GM23338 (cell line): ENCODE measurements at regions not wholly inside any gene's neighbourhood (a gene's known extent, or its start where the extent isn't known, plus 50 kb on each side); places are given as distances from the start of the nearest gene placed in this dataset.

Source experiments
- ATAC-seq: fragments of 200-7000 bp; cut with Tn5 transposase; 3 replicates; pipeline ENCODE4 v1.9.1; 2020
- DNase-seq: peaks from one replicate; pipeline ENCODE4 v3.0.0-alpha.2; 2015; ENCODE audit warnings: low spot score
- H2AFZ ChIP-seq: fragments of 200-600 bp; sonication (generic); 2 replicates; pipeline ENCODE4 v1.8.0; 2016; ENCODE audit warnings: antibody characterized with exemption, mild to moderate bottlenecking, moderate library complexity
- H3F3A ChIP-seq: fragments of 200-600 bp; sonication (generic); replicated peaks from 2 replicates; pipeline ENCODE4 v1.8.0; 2017; ENCODE audit warnings: antibody characterized with exemption, mixed run types, low read depth
- H3K27ac ChIP-seq: fragments of 200-600 bp; sonication (generic); 2 replicates; pipeline ENCODE4 v1.6.1; 2016; ENCODE audit warnings: low read depth
- H3K27me3 ChIP-seq: fragments of 200-600 bp; sonication (generic); 2 replicates; pipeline ENCODE4 v1.8.0; 2016; ENCODE audit warnings: mild to moderate bottlenecking, mixed run types, moderate library complexity; ENCODE audit not compliant: insufficient read depth
- H3K36me3 ChIP-seq: fragments of 200-600 bp; sonication (generic); 2 replicates; pipeline ENCODE4 v1.8.0; 2016; ENCODE audit warnings: mild to moderate bottlenecking; ENCODE audit not compliant: insufficient read depth
- H3K4me1 ChIP-seq: fragments of 200-600 bp; sonication (generic); 2 replicates; pipeline ENCODE4 v1.8.0; 2016; ENCODE audit warnings: mild to moderate bottlenecking, moderate library complexity; ENCODE audit not compliant: insufficient read depth
- H3K4me2 ChIP-seq: fragments of 200-600 bp; sonication (generic); 2 replicates; pipeline ENCODE4 v1.7.1; 2017; ENCODE audit warnings: mixed run types
- H3K4me3 ChIP-seq: fragments of 200-600 bp; sonication (generic); 2 replicates; pipeline ENCODE4 v1.6.1; 2016; ENCODE audit warnings: mixed run types
- H3K79me2 ChIP-seq: fragments of 200-600 bp; sonication (generic); replicated peaks from 2 replicates; pipeline ENCODE4 v1.8.0; 2017; ENCODE audit warnings: mild to moderate bottlenecking; ENCODE audit not compliant: insufficient read depth
- H3K9me2 ChIP-seq: fragments of 200-600 bp; sonication (generic); 2 replicates; pipeline ENCODE4 v1.8.0; 2017; ENCODE audit not compliant: insufficient read depth
- H4K20me1 ChIP-seq: fragments of 200-600 bp; sonication (generic); replicated peaks from 2 replicates; pipeline ENCODE4 v1.8.0; 2017; ENCODE audit warnings: mild to moderate bottlenecking; ENCODE audit not compliant: insufficient read depth
- H3K27ac Mint-ChIP-seq: 2 replicates; pipeline ENCODE4 v1.8.0; 2020; ENCODE audit warnings: inconsistent platforms, mild to moderate bottlenecking, moderate library complexity, mixed read lengths
- H3K27me3 Mint-ChIP-seq: 3 replicates; pipeline ENCODE4 v1.8.0; 2022; ENCODE audit warnings: low read depth, mild to moderate bottlenecking, moderate library complexity, mixed read lengths, inconsistent platforms; ENCODE audit not compliant: insufficient read depth, poor library complexity
- H3K36me3 Mint-ChIP-seq: 3 replicates; pipeline ENCODE4 v1.8.0; 2021; ENCODE audit warnings: low read depth, mild to moderate bottlenecking, inconsistent platforms, moderate library complexity, mixed read lengths
- H3K4me1 Mint-ChIP-seq: 3 replicates; pipeline ENCODE4 v1.8.0; 2020; ENCODE audit warnings: mild to moderate bottlenecking, inconsistent platforms, mixed read lengths
- H3K4me3 Mint-ChIP-seq: 3 replicates; pipeline ENCODE4 v1.8.0; 2021; ENCODE audit warnings: moderate library complexity, mild to moderate bottlenecking, inconsistent platforms, mixed read lengths
- H3K9me3 Mint-ChIP-seq: 3 replicates; pipeline ENCODE4 v1.8.0; 2020; ENCODE audit warnings: moderate library complexity, mild to moderate bottlenecking, inconsistent platforms, mixed read lengths
- CTCF ChIP-seq, 2 experiments: fragments of 200-600 bp in 1 of 2; sonication (generic) in 1 of 2; conservative IDR thresholded peaks; 2 replicates each; pipeline versions ENCODE4 v1.5.1 to v1.6.1; 2016 to 2017; ENCODE audit warnings: antibody characterized with exemption in 2 of 2, low read depth in 2 of 2, mild to moderate bottlenecking in 2 of 2, moderate library complexity in 1 of 2
- EZH2phosphoT487 ChIP-seq: fragments of 200-600 bp; sonication (generic); IDR thresholded peaks from one replicate; pipeline ENCODE4 v1.8.1; 2018; ENCODE audit warnings: antibody characterized with exemption; ENCODE audit not compliant: unreplicated experiment
- NANOG ChIP-seq: IDR thresholded peaks from 2 replicates; pipeline ENCODE4 v1.6.1; 2016; ENCODE audit warnings: antibody characterized with exemption, borderline replicate concordance
- REST ChIP-seq: IDR thresholded peaks from one replicate; pipeline ENCODE4 v1.6.1; 2018; ENCODE audit warnings: antibody characterized with exemption; ENCODE audit not compliant: unreplicated experiment
- ZNF114 ChIP-seq: fragments of 250-450 bp; sonication (Bioruptor Pico); IDR thresholded peaks from 2 replicates; pipeline ENCODE4 v1.5.0; 2020; ENCODE audit warnings: mild to moderate bottlenecking, moderate library complexity
- TF ChIP-seq, protein P1 (sequence below): fragments of 250-450 bp; sonication (Bioruptor Pico); IDR thresholded peaks from 2 replicates; pipeline ENCODE4 v1.5.0; 2020; ENCODE audit warnings: mild to moderate bottlenecking, moderate library complexity

- TF ChIP-seq, protein P1, sequence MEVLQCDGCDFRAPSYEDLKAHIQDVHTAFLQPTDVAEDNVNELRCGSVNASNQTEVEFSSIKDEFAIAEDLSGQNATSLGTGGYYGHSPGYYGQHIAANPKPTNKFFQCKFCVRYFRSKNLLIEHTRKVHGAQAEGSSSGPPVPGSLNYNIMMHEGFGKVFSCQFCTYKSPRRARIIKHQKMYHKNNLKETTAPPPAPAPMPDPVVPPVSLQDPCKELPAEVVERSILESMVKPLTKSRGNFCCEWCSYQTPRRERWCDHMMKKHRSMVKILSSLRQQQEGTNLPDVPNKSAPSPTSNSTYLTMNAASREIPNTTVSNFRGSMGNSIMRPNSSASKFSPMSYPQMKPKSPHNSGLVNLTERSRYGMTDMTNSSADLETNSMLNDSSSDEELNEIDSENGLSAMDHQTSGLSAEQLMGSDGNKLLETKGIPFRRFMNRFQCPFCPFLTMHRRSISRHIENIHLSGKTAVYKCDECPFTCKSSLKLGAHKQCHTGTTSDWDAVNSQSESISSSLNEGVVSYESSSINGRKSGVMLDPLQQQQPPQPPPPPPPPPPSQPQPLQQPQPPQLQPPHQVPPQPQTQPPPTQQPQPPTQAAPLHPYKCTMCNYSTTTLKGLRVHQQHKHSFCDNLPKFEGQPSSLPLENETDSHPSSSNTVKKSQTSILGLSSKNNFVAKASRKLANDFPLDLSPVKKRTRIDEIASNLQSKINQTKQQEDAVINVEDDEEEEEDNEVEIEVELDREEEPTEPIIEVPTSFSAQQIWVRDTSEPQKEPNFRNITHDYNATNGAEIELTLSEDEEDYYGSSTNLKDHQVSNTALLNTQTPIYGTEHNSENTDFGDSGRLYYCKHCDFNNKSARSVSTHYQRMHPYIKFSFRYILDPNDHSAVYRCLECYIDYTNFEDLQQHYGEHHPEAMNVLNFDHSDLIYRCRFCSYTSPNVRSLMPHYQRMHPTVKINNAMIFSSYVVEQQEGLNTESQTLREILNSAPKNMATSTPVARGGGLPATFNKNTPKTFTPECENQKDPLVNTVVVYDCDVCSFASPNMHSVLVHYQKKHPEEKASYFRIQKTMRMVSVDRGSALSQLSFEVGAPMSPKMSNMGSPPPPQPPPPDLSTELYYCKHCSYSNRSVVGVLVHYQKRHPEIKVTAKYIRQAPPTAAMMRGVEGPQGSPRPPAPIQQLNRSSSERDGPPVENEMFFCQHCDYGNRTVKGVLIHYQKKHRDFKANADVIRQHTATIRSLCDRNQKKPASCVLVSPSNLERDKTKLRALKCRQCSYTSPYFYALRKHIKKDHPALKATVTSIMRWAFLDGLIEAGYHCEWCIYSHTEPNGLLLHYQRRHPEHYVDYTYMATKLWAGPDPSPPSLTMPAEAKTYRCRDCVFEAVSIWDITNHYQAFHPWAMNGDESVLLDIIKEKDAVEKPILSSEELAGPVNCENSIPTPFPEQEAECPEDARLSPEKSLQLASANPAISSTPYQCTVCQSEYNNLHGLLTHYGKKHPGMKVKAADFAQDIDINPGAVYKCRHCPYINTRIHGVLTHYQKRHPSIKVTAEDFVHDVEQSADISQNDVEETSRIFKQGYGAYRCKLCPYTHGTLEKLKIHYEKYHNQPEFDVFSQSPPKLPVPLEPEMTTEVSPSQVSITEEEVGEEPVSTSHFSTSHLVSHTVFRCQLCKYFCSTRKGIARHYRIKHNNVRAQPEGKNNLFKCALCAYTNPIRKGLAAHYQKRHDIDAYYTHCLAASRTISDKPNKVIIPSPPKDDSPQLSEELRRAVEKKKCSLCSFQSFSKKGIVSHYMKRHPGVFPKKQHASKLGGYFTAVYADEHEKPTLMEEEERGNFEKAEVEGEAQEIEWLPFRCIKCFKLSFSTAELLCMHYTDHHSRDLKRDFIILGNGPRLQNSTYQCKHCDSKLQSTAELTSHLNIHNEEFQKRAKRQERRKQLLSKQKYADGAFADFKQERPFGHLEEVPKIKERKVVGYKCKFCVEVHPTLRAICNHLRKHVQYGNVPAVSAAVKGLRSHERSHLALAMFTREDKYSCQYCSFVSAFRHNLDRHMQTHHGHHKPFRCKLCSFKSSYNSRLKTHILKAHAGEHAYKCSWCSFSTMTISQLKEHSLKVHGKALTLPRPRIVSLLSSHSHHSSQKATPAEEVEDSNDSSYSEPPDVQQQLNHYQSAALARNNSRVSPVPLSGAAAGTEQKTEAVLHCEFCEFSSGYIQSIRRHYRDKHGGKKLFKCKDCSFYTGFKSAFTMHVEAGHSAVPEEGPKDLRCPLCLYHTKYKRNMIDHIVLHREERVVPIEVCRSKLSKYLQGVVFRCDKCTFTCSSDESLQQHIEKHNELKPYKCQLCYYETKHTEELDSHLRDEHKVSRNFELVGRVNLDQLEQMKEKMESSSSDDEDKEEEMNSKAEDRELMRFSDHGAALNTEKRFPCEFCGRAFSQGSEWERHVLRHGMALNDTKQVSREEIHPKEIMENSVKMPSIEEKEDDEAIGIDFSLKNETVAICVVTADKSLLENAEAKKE = no peak
- TF ChIP-seq EZH2phosphoT487 (no peak), ZNF114 (CRISPR knock-in tag) (no peak), NANOG (no peak)
These were observed 215.2 kb downstream of the NFATC2 start (continued) for GRCh38 chr20:51327251-51327841.

DNA sequence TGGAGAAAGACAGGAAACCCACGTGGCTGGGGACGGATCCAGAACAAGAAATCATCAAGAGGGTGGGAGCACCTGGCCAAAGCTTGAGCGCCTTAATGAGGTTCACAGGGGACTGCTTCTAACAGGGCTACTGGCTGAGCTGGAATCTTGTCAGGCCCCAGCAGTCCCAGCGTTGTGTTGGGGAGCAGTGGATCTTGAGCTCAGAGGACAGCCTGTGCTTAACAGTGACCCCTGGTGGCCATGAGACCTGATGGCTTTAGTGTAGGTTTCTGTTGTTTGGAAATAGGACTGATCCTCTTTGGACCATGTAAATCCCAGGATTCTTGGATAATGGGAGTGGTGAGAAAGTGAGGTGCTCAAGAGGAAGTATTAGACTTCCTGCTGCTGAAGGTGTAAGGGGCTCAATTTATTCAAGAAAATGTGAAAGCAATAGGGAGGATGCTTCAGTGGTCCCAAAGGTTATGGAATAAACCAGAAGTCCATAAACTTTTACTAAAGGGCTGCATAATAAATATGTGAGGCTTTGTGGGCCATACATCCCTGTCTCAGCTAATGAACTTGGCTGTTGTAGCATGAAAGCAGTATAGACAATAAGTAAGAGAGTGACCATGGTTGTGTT, 216.2 kb downstream of the NFATC2 start:
- H3K36me3 ChIP-seq = no peaks in the 10 kb centered on the region
- TF ChIP-seq REST = no peak
- TF ChIP-seq CTCF (conservative IDR thresholded peaks at IDR 0.05; ENCODE audit: low read depth in 2 of 2) = peak; percentile 76 to 78
- H3K79me2 ChIP-seq = no peaks in the 10 kb centered on the region
- H3K27ac Mint-ChIP-seq = no peak overlapping the region
- ATAC-seq (peak; percentile 96), DNase-seq (peak; percentile 84)
- H3K4me3 Mint-ChIP-seq = no peak overlapping the region
- no peaks in the 10 kb centered on the region for H3K36me3 Mint-ChIP-seq
- no peak overlapping the region for H3K27ac ChIP-seq
- H3K4me1 Mint-ChIP-seq = peaks cover 13% of the 10 kb centered on the region
- H3K27me3 Mint-ChIP-seq = peaks cover 8% of the 10 kb centered on the region
- H3F3A ChIP-seq = no peaks in the 10 kb centered on the region
- H3K4me2 ChIP-seq = no peak overlapping the region
- H3K9me2 ChIP-seq = no peaks in the 10 kb centered on the region
- H3K4me3 ChIP-seq = no peak overlapping the region
- no peak overlapping the region for H2AFZ ChIP-seq
- H3K4me1 ChIP-seq = no peaks in the 10 kb centered on the region
- peaks cover 2% of the 10 kb centered on the region; the same call in 2 of the 3 replicates for H3K9me3 Mint-ChIP-seq
- no peaks in the 10 kb centered on the region for H3K27me3 ChIP-seq
- H4K20me1 ChIP-seq = no peaks in the 10 kb centered on the region
